Loucy (cell line): ENCODE measurements at regions not wholly inside any gene's neighbourhood (a gene's known extent, or its start where the extent isn't known, plus 50 kb on each side); places are given as distances from the start of the nearest gene placed in this dataset.

ENCODE experiments used
- H2AFZ ChIP-seq: fragments of 200-600 bp; sonication (generic); 2 replicates; pipeline ENCODE4 v1.6.0; 2016; ENCODE audit warnings: antibody characterized with exemption, mild to moderate bottlenecking, low read length, moderate library complexity
- H3F3A ChIP-seq: fragments of 200-600 bp; 2 replicates; pipeline ENCODE4 v1.6.0; 2016; ENCODE audit warnings: antibody characterized with exemption, low read depth, mild to moderate bottlenecking
- H3K27me3 ChIP-seq: fragments of 200-600 bp; sonication (generic); 2 replicates; pipeline ENCODE4 v1.6.1; 2014; ENCODE audit warnings: low read length, mild to moderate bottlenecking; ENCODE audit not compliant: insufficient read depth, poor library complexity, severe bottlenecking
- H3K36me3 ChIP-seq: fragments of 200-600 bp; sonication (generic); 2 replicates; pipeline ENCODE4 v1.6.1; 2016; ENCODE audit warnings: low read length; ENCODE audit not compliant: insufficient read depth
- H3K4me1 ChIP-seq: fragments of 200-600 bp; sonication (generic); 2 replicates; pipeline ENCODE4 v1.5.1; 2014; ENCODE audit warnings: low read length, mild to moderate bottlenecking; ENCODE audit not compliant: insufficient read depth, poor library complexity, severe bottlenecking
- H3K4me2 ChIP-seq: fragments of 200-600 bp; sonication (generic); 2 replicates; pipeline ENCODE4 v1.6.0; 2014; ENCODE audit warnings: antibody characterized with exemption, low read length, low read depth, mild to moderate bottlenecking; ENCODE audit not compliant: poor library complexity, severe bottlenecking
- H3K4me3 ChIP-seq: fragments of 200-600 bp; sonication (generic); 2 replicates; pipeline ENCODE4 v1.5.1; 2014; ENCODE audit warnings: low read length, mild to moderate bottlenecking, mixed read lengths; ENCODE audit not compliant: poor library complexity, severe bottlenecking
- H3K79me2 ChIP-seq: fragments of 200-600 bp; sonication (generic); 2 replicates; pipeline ENCODE4 v1.6.1; 2014; ENCODE audit warnings: low read length; ENCODE audit not compliant: insufficient read depth
- H3K9ac ChIP-seq: fragments of 200-600 bp; sonication (generic); 2 replicates; pipeline ENCODE4 v1.6.0; 2014; ENCODE audit warnings: mild to moderate bottlenecking, low read depth, low read length, moderate library complexity; ENCODE audit not compliant: poor library complexity, severe bottlenecking
- H3K9me2 ChIP-seq: fragments of 200-600 bp; sonication (generic); replicated peaks from 2 replicates; pipeline ENCODE4 v1.6.1; 2016; ENCODE audit warnings: low read depth, low read length, mixed read lengths
- H3K9me3 ChIP-seq: fragments of 200-600 bp; sonication (generic); 2 replicates; pipeline ENCODE4 v1.6.1; 2014; ENCODE audit warnings: mild to moderate bottlenecking, antibody characterized with exemption, low read length, low read depth; ENCODE audit not compliant: insufficient read depth
- H4K20me1 ChIP-seq: fragments of 200-600 bp; sonication (generic); 2 replicates; pipeline ENCODE4 v1.6.0; 2014; ENCODE audit warnings: antibody characterized with exemption, low read length, mild to moderate bottlenecking; ENCODE audit not compliant: insufficient read depth, poor library complexity, severe bottlenecking
- EZH2phosphoT487 ChIP-seq: fragments of 200-600 bp; IDR thresholded peaks from 2 replicates; pipeline ENCODE4 v1.6.1; 2018; ENCODE audit warnings: antibody characterized with exemption, mild to moderate bottlenecking, moderate library complexity, borderline replicate concordance
- TF ChIP-seq, protein P1 (sequence below): fragments of 200-600 bp; sonication (generic); conservative IDR thresholded peaks from 2 replicates; pipeline ENCODE4 v1.5.1; 2014; ENCODE audit warnings: mild to moderate bottlenecking, antibody characterized with exemption, low read length

DNA sequence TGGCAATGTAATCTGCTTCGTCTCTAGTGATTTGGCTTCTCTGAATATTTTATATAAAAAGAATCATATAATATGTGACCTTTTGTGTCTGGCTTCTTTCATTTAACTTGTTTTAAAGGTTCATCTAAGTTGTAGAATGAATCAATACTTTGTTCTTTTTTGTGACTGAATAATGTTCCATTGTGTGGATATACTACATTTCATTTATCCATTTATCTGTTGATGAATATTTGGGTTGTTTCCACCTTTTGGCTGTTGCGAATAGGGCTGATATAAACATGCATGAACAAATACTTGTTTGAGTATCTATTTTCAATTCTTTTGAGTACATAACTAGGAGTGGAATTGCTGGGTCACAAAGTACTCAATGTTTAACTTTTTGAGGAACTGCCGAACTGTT lies 63.8 kb upstream of the TNP1 start:
- Histone ChIP-seq H3K4me3 (no peak overlapping the region), H3K9me3 (no peaks in the 10 kb centered on the region), H3K79me2 (no peaks in the 10 kb centered on the region), H4K20me1 (no peaks in the 10 kb centered on the region), H3K4me1 (no peaks in the 10 kb centered on the region), H3K27me3 (no peaks in the 10 kb centered on the region), H3K9ac (no peak overlapping the region), H3K4me2 (no peak overlapping the region), H3K36me3 (no peaks in the 10 kb centered on the region), H3F3A (no peaks in the 10 kb centered on the region), H2AFZ (no peak overlapping the region), H3K9me2 (no peaks in the 10 kb centered on the region)
- no peak for TF ChIP-seq EZH2phosphoT487
- TF ChIP-seq, protein P1, sequence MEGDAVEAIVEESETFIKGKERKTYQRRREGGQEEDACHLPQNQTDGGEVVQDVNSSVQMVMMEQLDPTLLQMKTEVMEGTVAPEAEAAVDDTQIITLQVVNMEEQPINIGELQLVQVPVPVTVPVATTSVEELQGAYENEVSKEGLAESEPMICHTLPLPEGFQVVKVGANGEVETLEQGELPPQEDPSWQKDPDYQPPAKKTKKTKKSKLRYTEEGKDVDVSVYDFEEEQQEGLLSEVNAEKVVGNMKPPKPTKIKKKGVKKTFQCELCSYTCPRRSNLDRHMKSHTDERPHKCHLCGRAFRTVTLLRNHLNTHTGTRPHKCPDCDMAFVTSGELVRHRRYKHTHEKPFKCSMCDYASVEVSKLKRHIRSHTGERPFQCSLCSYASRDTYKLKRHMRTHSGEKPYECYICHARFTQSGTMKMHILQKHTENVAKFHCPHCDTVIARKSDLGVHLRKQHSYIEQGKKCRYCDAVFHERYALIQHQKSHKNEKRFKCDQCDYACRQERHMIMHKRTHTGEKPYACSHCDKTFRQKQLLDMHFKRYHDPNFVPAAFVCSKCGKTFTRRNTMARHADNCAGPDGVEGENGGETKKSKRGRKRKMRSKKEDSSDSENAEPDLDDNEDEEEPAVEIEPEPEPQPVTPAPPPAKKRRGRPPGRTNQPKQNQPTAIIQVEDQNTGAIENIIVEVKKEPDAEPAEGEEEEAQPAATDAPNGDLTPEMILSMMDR: no peak

GRCh38 chr2:216922175-216922780 lies 62.4 kb upstream of the TNP1 start:
- Histone ChIP-seq H3K4me1 (no peaks in the 10 kb centered on the region), H2AFZ (no peak overlapping the region), H3K4me3 (no peak overlapping the region), H4K20me1 (no peaks in the 10 kb centered on the region), H3K79me2 (no peaks in the 10 kb centered on the region), H3K36me3 (no peaks in the 10 kb centered on the region), H3K9me2 (no peaks in the 10 kb centered on the region), H3K27me3 (no peaks in the 10 kb centered on the region), H3K9me3 (no peaks in the 10 kb centered on the region), H3F3A (no peaks in the 10 kb centered on the region), H3K4me2 (no peak overlapping the region), H3K9ac (no peak overlapping the region)
- TF ChIP-seq, protein P1: no peak
- TF ChIP-seq EZH2phosphoT487: no peak

DNA sequence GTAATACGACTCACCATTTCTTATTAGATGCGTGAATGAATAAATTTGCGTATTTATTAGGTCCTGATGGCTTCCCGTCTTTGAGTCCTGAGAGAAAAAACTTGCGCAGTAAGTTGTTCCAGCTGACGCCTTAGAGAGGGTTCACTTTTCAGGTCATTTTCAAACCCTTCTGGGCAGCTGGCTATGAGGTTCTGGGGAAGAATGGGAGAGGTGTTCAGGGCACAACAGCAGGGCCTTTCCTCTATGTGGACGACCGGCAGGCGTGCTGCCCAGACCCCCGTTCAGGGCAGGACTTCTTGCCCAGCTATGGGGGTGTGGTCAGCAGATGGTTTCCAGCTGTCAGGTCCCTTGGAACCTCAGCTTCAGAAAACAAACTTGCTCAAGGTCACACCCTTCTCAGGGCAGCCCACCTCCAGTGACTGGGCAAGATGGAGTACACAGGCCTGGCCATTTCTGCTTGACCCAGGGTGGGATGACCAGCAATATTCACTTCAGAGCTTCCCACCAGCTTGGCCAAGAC lies 61.1 kb upstream of the TNP1 start:
- Histone ChIP-seq H3K79me2 (no peaks in the 10 kb centered on the region), H3K4me1 (no peaks in the 10 kb centered on the region), H3K4me3 (no peak overlapping the region), H3F3A (no peaks in the 10 kb centered on the region), H4K20me1 (no peaks in the 10 kb centered on the region), H2AFZ (no peak overlapping the region), H3K9ac (no peak overlapping the region), H3K4me2 (no peak overlapping the region), H3K36me3 (no peaks in the 10 kb centered on the region), H3K27me3 (no peaks in the 10 kb centered on the region), H3K9me3 (no peaks in the 10 kb centered on the region), H3K9me2 (no peaks in the 10 kb centered on the region)
- TF ChIP-seq EZH2phosphoT487: no peak
- TF ChIP-seq, protein P1: no peak
